ENCODE measurements at regions not wholly inside any gene's neighbourhood (a gene's known extent, or its start where the extent isn't known, plus 50 kb on each side); places are given as distances from the start of the nearest gene placed in this dataset.
"Not testable (repeated sequence)": the region's sequence is repeated elsewhere in the genome, so short reads cannot be mapped to it uniquely, and the experiment has no call there.

- no peak overlapping the region for H3K27ac ChIP-seq
- DNase-seq = no peak
- intact Hi-C loops (cut with DNase I) = no loop called here
- TF ChIP-seq POLR2A (IDR thresholded peaks at IDR 0.05) (no peak), CTCF (IDR thresholded peaks at IDR 0.05) (no peak)
- no peaks in the 10 kb centered on the region for H3K4me1 ChIP-seq
- H3K4me3 ChIP-seq (replicated peaks in 1 of 3) = no peak overlapping the region
- H3K27me3 ChIP-seq = no peaks in the 10 kb centered on the region
- no peaks in the 10 kb centered on the region for H3K36me3 ChIP-seq
- H3K9me3 ChIP-seq = no peaks in the 10 kb centered on the region
- 78 to 79% methylated on average over 3 of the region's 3 CpGs for WGBS, 2 donors
Measured at GRCh38 chrX:122344816-122345215, 839.3 kb upstream of the GRIA3 start.

DNA sequence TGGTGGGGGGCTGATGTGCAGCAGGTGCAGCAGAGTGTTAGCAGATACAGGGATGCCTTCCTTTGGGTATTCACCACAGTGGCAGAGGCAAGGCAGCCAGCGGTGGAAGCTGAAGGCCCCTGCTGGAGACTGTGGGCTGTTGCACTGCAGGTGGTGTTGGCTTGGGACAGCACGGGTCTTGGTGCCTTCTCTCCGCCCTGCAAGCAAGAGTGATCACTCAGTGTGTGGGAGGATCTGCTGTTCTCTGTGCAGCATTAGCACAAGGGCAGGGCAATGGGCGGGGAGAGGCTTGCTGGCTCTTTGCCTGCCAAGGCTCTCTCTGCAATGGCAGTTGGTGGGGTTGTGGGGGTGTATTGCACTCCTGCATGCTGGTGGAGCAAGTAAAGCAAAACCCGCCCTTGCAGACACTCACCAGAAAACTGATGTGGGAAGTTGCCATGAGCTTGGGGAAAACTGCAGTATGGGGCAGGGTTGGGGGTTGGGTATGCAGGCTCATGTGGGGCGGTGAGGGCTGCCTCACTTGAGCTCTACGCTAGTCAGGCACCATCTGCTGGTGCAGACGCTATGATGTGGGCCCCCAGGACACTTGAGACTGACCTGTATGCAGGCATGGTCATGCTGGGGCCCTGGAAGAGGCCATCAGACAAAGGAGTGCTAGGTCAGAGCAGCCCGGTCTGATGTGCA, 820.8 kb upstream of the GRIA3 start:
- H3K27me3 ChIP-seq = no peaks in the 10 kb centered on the region
- no peaks in the 10 kb centered on the region for H3K4me1 ChIP-seq
- DNase-seq = no peak
- intact Hi-C loops (cut with DNase I) = no loop called here
- no peak overlapping the region for H3K27ac ChIP-seq
- no peak overlapping the region for H3K4me3 ChIP-seq (replicated peaks in 1 of 3)
- WGBS, 2 donors = 81 to 84% methylated on average over 3 to 5 of the region's 9 CpGs
- no peaks in the 10 kb centered on the region for H3K36me3 ChIP-seq
- TF ChIP-seq POLR2A (IDR thresholded peaks at IDR 0.05) (no peak), CTCF (IDR thresholded peaks at IDR 0.05) (no peak)
- no peaks in the 10 kb centered on the region for H3K9me3 ChIP-seq

DNA sequence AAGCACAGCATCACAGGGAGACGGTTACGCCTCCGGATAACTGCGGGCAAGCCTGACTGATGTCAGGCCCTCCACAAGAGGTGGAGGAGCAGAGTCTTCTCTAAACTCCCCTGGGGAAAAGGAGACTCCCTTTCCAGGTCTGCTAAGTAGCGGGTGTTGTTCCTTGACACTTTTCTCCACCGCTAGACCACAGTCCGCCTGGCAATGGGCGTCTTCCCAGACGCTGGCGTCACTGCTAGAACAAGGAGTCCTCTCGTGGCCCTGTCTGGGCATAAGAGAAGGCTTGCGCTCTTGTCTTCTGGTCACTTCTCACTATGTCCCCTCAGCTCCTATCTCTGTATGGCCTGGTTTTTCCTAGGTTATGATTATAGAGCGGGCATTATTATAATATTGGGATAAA, 808.5 kb upstream of the GRIA3 start:
- DNase-seq; H3K9me3 ChIP-seq; H3K36me3 ChIP-seq; intact Hi-C loops (cut with DNase I); H3K27me3 ChIP-seq; H3K27ac ChIP-seq; H3K4me1 ChIP-seq; H3K4me3 ChIP-seq (replicated peaks in 1 of 3): not testable (repeated sequence)
- WGBS, 2 donors = 97 to 98% methylated on average over 13 of the region's 13 CpGs

DNA sequence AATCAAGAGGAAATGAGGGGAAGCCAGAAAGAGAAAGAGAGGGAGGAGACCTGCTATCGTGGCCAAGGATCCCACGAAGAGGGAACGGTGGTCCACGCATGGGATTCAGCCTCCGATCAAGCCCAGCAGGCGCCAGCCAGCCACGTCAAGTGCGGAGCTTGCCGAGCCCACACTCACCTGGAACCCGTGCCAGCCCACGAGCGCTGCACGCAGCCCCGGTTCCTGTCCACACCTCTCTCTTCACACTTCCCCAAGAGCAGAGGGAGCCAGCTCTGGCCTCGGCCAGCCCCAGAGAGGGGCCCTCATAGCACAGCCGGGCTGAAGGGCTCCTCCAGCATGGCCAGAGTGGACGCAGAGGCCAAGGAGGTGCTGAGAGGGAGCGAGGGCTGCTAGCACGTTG, 795.1 kb upstream of the GRIA3 start:
- intact Hi-C loops (cut with DNase I) = no loop called here
- H3K27me3 ChIP-seq = no peaks in the 10 kb centered on the region
- H3K9me3 ChIP-seq = no peaks in the 10 kb centered on the region
- H3K27ac ChIP-seq = no peak overlapping the region
- H3K36me3 ChIP-seq = no peaks in the 10 kb centered on the region
- no peak overlapping the region for H3K4me3 ChIP-seq (replicated peaks in 1 of 3)
- no peak for DNase-seq
- WGBS, 2 donors = 84 to 92% methylated on average over 11 to 13 of the region's 19 CpGs
- H3K4me1 ChIP-seq = no peaks in the 10 kb centered on the region
- TF ChIP-seq CTCF (IDR thresholded peaks at IDR 0.05) (no peak), POLR2A (IDR thresholded peaks at IDR 0.05) (no peak)

GRCh38 chrX:122418758-122419157, 765.3 kb upstream of the GRIA3 start:
- Histone ChIP-seq H3K27me3 (no peaks in the 10 kb centered on the region), H3K36me3 (no peaks in the 10 kb centered on the region), H3K4me3 (replicated peaks in 1 of 3) (no peak overlapping the region), H3K9me3 (no peaks in the 10 kb centered on the region), H3K4me1 (no peaks in the 10 kb centered on the region), H3K27ac (no peak overlapping the region)
- DNase-seq = no peak
- WGBS, 2 donors = 90 to 95% methylated on average over 7 of the region's 7 CpGs
- intact Hi-C loops (cut with DNase I) = no loop called here
- no peak for TF ChIP-seq CTCF (IDR thresholded peaks at IDR 0.05)
- no peak for TF ChIP-seq POLR2A (IDR thresholded peaks at IDR 0.05)

Data from thyroid gland (tissue), 4 donors.